ENCODE measurements at regions not wholly inside any gene's neighbourhood (a gene's known extent, or its start where the extent isn't known, plus 50 kb on each side); places are given as distances from the start of the nearest gene placed in this dataset.
A peak's percentile ranks its signal among the peaks of the same experiment; 100 is the strongest.

DNA sequence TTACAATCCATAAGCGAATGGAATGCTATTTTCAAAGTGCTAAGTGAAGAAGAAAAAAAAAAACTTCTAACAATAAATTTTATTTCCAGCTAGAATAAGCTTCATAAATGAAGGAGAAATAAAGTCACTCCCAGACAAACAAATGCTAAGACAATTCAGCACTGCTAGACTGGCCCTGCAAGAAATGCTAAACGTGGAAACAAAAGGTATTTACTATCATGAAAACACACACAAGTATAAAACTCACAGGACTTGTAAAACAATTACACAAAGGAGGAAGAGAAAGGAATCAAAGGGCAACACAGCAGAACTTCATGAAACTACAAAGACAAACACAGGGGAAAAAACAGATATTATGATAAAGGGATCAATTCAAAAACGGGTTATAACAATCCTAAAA lies 85.8 kb upstream of the NELL2 start:
- no peak for DNase-seq

DNA sequence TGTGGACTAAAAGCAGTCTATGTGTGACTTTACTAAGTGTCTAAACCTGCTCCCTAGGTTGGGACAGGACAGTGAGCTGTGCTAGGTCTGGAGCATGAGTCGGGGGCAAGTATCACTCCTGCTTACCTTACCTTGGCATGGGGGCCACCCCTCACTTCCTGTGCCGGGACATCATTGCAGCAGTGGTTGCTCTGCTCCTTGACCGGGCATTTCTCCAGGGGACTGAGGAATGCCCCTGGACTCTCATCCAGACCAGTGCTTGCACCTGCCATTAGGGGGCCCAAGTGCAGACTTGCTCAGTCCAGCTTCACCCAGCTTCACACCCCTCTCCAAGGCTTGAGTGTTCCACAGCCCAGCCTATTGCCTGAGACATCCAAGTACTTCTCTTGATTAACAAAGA lies 84.7 kb upstream of the NELL2 start:
- no peak for DNase-seq

DNA sequence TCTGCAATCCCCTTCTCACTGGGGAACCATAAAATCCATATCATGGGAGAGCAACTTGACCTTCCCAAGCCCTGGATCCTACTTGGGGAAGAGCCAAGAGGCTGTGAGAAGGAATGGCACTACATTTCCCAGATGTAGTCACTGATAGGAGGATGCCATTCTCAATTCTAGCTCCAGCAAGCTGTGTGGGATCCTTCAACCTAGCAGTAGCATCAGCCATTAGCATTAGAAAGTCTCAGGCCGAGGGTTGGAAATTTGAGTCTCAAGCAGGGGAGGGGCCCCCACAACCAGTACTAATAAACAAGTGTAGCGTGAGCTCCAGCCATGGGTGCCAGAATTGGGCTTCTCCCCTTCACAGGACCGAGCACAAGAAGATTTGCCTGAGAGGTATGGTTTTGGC lies 84.3 kb upstream of the NELL2 start:
- no peak for DNase-seq

DNA sequence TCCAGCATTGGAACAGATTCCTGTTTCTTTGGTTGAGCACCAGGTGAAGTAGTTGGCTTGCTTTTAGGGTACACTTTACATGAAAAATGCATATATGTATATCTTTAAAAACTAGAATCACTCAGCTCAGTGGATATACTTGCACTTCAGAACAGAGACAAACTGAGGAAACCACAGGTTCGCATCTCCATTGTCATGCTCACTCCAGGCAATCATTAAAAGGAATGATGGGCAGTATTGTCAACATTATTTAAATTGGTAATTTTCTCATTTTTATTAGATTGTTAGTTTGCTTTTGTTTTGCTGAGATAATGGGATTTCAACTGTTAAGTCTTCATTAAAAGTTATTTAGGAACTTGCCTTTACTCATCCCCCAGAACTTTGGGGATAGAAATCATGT lies 71.0 kb upstream of the NELL2 start:
- no peak for DNase-seq

DNA sequence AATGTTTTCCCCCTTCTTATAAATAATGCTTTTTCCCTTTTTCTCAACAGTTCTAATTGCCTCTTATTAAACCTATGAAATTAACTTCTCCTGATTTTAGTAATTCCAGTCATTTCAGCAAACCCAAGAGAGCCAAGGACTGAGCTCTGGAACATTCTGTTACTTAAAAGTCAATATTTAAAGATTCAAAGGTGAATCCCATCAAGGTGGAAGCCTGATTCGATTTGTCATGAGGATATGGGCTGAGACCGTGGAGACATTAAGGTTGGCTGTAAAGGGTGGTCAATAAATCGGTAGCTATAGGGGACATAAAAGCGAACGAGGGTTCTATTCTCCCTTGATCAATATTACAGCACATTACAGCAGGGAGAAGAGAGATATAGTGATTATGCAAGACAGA lies 66.6 kb upstream of the NELL2 start:
- DNase-seq = no peak

DNA sequence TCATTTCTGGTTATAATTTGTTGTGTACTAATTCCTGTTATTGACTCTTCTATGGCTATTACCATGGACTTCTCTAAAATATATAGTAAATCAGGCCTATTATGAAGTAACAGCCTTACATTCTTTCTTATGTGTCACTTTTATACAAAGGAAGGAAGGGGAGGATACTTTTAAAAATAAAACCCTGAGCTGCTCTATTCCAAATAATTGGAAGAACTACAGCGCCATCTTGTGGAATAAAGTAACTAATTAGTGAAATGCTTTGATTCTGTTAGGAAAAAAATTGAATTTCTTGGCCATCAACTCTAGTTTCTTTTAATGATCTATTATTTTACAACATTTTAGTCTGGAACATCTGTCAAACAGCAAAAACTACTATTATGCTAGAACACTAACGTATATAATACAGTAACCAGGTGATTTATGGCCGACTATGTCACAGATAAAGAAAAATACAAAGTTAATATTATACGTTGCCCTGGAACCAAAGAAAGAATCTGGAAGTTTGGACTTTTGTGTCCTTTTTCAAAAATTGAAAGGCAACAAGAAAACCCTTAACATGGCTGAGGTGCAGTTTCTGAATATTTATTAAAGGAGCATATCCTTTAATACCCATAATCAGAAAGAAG lies 55.0 kb upstream of the NELL2 start:
- DNase-seq = peak; percentile 52

DNA sequence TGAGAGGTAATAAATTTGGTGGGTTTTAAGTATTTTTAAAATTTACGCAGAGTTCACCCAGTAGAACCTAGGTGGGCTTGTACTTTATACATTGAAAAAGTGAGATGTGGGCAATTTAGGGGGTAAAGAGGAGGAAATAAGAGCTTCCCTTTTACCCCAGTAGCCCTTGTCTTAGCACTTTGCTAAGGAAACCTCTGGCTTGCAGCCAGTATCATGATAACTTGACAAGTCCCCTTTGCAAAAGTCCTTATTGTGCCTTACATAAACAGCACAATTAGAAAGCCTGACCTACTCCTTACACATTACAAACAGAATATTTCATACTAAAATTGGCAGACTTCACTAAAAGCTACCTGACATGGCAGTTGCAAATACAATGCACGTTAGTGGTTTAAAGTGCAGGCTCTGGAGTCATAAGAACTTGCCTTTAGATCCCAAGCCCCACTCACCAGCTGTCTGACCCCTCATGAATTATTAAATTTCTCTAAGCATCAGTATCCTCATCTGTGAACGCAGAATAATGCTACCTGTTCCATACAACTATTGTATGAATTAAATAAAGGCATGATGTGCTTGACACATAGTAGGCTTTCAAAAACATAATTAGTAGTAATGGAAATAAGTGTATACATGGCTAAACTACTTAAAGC lies 53.2 kb upstream of the NELL2 start:
- no peak for DNase-seq
